ENCODE measurements at regions not wholly inside any gene's neighbourhood (a gene's known extent, or its start where the extent isn't known, plus 50 kb on each side); places are given as distances from the start of the nearest gene placed in this dataset.

DNA sequence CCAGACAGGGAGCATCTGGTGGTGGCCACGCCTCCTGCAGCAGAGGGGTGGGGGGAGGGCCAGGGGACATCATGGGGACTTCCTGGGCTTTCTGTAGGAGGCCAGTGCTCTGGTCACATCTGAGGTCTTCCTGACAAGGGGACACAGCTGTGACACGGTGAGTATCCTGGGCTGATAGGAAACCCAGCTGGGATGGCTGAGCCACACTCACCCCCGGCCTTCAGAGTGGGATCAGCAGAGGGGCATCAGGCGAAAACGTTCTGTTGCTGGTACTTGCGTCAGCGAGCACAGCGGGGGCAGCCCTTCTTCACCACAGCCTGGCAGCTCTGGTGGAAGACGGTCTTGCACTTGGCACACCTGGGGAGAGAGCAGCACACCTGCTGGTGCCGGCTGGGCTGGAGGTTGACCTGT lies 122.9 kb upstream of the SMURF2 start:
- Histone ChIP-seq H3F3A (replicated peaks; ENCODE audit: low read depth) (no peaks in the 10 kb centered on the region), H4K20me1 (replicated peaks; ENCODE audit: insufficient read depth) (no peaks in the 10 kb centered on the region), H3K27me3 (ENCODE audit: insufficient read depth) (peaks cover 26% of the 10 kb centered on the region), H2AFZ (no peak overlapping the region), H3K4me2 (no peak overlapping the region), H3K79me2 (replicated peaks; ENCODE audit: insufficient read depth) (no peaks in the 10 kb centered on the region), H3K9me2 (ENCODE audit: insufficient read depth) (no peaks in the 10 kb centered on the region), H3K4me3 (no peak overlapping the region), H3K27ac (ENCODE audit: low read depth) (no peak overlapping the region), H3K36me3 (ENCODE audit: insufficient read depth) (no peaks in the 10 kb centered on the region), H3K4me1 (ENCODE audit: insufficient read depth) (0 out of 2 replicates have a peak, but pooled peaks cover 3% of the 10 kb centered on the region)
- TF ChIP-seq, protein P1, sequence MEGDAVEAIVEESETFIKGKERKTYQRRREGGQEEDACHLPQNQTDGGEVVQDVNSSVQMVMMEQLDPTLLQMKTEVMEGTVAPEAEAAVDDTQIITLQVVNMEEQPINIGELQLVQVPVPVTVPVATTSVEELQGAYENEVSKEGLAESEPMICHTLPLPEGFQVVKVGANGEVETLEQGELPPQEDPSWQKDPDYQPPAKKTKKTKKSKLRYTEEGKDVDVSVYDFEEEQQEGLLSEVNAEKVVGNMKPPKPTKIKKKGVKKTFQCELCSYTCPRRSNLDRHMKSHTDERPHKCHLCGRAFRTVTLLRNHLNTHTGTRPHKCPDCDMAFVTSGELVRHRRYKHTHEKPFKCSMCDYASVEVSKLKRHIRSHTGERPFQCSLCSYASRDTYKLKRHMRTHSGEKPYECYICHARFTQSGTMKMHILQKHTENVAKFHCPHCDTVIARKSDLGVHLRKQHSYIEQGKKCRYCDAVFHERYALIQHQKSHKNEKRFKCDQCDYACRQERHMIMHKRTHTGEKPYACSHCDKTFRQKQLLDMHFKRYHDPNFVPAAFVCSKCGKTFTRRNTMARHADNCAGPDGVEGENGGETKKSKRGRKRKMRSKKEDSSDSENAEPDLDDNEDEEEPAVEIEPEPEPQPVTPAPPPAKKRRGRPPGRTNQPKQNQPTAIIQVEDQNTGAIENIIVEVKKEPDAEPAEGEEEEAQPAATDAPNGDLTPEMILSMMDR (conservative IDR thresholded peaks at IDR 0.05; ENCODE audit: low read depth in 2 of 2): no peak
- no peak for TF ChIP-seq EZH2phosphoT487 (IDR thresholded peaks at IDR 0.05; ENCODE audit: unreplicated experiment)
- no peak for TF ChIP-seq NANOG (IDR thresholded peaks at IDR 0.05; ENCODE audit: borderline replicate concordance)
- TF ChIP-seq ZNF114 (CRISPR knock-in tag; IDR thresholded peaks at IDR 0.05): no peak
- TF ChIP-seq, protein P2, sequence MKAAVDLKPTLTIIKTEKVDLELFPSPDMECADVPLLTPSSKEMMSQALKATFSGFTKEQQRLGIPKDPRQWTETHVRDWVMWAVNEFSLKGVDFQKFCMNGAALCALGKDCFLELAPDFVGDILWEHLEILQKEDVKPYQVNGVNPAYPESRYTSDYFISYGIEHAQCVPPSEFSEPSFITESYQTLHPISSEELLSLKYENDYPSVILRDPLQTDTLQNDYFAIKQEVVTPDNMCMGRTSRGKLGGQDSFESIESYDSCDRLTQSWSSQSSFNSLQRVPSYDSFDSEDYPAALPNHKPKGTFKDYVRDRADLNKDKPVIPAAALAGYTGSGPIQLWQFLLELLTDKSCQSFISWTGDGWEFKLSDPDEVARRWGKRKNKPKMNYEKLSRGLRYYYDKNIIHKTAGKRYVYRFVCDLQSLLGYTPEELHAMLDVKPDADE (IDR thresholded peaks at IDR 0.05): no peak
- TF ChIP-seq POLR2AphosphoS5 (IDR thresholded peaks at IDR 0.05; ENCODE audit: low read depth): no peak
- TF ChIP-seq, protein P3, sequence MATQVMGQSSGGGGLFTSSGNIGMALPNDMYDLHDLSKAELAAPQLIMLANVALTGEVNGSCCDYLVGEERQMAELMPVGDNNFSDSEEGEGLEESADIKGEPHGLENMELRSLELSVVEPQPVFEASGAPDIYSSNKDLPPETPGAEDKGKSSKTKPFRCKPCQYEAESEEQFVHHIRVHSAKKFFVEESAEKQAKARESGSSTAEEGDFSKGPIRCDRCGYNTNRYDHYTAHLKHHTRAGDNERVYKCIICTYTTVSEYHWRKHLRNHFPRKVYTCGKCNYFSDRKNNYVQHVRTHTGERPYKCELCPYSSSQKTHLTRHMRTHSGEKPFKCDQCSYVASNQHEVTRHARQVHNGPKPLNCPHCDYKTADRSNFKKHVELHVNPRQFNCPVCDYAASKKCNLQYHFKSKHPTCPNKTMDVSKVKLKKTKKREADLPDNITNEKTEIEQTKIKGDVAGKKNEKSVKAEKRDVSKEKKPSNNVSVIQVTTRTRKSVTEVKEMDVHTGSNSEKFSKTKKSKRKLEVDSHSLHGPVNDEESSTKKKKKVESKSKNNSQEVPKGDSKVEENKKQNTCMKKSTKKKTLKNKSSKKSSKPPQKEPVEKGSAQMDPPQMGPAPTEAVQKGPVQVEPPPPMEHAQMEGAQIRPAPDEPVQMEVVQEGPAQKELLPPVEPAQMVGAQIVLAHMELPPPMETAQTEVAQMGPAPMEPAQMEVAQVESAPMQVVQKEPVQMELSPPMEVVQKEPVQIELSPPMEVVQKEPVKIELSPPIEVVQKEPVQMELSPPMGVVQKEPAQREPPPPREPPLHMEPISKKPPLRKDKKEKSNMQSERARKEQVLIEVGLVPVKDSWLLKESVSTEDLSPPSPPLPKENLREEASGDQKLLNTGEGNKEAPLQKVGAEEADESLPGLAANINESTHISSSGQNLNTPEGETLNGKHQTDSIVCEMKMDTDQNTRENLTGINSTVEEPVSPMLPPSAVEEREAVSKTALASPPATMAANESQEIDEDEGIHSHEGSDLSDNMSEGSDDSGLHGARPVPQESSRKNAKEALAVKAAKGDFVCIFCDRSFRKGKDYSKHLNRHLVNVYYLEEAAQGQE (IDR thresholded peaks at IDR 0.05; ENCODE audit: unreplicated experiment): no peak
- TF ChIP-seq CREB1 (CRISPR knock-in tag; IDR thresholded peaks at IDR 0.05; ENCODE audit: low read depth): no peak
- TF ChIP-seq STAT1 (IDR thresholded peaks at IDR 0.05; ENCODE audit: unreplicated experiment): no peak
- TF ChIP-seq, protein P4, sequence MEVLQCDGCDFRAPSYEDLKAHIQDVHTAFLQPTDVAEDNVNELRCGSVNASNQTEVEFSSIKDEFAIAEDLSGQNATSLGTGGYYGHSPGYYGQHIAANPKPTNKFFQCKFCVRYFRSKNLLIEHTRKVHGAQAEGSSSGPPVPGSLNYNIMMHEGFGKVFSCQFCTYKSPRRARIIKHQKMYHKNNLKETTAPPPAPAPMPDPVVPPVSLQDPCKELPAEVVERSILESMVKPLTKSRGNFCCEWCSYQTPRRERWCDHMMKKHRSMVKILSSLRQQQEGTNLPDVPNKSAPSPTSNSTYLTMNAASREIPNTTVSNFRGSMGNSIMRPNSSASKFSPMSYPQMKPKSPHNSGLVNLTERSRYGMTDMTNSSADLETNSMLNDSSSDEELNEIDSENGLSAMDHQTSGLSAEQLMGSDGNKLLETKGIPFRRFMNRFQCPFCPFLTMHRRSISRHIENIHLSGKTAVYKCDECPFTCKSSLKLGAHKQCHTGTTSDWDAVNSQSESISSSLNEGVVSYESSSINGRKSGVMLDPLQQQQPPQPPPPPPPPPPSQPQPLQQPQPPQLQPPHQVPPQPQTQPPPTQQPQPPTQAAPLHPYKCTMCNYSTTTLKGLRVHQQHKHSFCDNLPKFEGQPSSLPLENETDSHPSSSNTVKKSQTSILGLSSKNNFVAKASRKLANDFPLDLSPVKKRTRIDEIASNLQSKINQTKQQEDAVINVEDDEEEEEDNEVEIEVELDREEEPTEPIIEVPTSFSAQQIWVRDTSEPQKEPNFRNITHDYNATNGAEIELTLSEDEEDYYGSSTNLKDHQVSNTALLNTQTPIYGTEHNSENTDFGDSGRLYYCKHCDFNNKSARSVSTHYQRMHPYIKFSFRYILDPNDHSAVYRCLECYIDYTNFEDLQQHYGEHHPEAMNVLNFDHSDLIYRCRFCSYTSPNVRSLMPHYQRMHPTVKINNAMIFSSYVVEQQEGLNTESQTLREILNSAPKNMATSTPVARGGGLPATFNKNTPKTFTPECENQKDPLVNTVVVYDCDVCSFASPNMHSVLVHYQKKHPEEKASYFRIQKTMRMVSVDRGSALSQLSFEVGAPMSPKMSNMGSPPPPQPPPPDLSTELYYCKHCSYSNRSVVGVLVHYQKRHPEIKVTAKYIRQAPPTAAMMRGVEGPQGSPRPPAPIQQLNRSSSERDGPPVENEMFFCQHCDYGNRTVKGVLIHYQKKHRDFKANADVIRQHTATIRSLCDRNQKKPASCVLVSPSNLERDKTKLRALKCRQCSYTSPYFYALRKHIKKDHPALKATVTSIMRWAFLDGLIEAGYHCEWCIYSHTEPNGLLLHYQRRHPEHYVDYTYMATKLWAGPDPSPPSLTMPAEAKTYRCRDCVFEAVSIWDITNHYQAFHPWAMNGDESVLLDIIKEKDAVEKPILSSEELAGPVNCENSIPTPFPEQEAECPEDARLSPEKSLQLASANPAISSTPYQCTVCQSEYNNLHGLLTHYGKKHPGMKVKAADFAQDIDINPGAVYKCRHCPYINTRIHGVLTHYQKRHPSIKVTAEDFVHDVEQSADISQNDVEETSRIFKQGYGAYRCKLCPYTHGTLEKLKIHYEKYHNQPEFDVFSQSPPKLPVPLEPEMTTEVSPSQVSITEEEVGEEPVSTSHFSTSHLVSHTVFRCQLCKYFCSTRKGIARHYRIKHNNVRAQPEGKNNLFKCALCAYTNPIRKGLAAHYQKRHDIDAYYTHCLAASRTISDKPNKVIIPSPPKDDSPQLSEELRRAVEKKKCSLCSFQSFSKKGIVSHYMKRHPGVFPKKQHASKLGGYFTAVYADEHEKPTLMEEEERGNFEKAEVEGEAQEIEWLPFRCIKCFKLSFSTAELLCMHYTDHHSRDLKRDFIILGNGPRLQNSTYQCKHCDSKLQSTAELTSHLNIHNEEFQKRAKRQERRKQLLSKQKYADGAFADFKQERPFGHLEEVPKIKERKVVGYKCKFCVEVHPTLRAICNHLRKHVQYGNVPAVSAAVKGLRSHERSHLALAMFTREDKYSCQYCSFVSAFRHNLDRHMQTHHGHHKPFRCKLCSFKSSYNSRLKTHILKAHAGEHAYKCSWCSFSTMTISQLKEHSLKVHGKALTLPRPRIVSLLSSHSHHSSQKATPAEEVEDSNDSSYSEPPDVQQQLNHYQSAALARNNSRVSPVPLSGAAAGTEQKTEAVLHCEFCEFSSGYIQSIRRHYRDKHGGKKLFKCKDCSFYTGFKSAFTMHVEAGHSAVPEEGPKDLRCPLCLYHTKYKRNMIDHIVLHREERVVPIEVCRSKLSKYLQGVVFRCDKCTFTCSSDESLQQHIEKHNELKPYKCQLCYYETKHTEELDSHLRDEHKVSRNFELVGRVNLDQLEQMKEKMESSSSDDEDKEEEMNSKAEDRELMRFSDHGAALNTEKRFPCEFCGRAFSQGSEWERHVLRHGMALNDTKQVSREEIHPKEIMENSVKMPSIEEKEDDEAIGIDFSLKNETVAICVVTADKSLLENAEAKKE (CRISPR knock-in tag; IDR thresholded peaks at IDR 0.05): no peak
- no peak for TF ChIP-seq JUNB (IDR thresholded peaks at IDR 0.05; ENCODE audit: unreplicated experiment)
- TF ChIP-seq EZH2 (IDR thresholded peaks at IDR 0.05; ENCODE audit: low read depth, unreplicated experiment): no peak
- TF ChIP-seq ZNF331 (CRISPR knock-in tag; IDR thresholded peaks at IDR 0.05; ENCODE audit: low read depth): no peak
- DNase-seq (ENCODE audit: low spot score) (no peak), ATAC-seq (peak; percentile 15; the same call in 2 of the 3 replicates)
- H3K27me3 Mint-ChIP-seq (ENCODE audit: insufficient read depth, low read depth, poor library complexity): peaks cover 24% of the 10 kb centered on the region
- H3K4me3 Mint-ChIP-seq: no peak overlapping the region
- no peaks in the 10 kb centered on the region for H3K9me3 Mint-ChIP-seq
- H3K27ac Mint-ChIP-seq: peak overlapping the region; percentile 60; the same call in 1 of the 2 replicates
- H3K36me3 Mint-ChIP-seq (ENCODE audit: low read depth): no peaks in the 10 kb centered on the region
- H3K4me1 Mint-ChIP-seq: peaks cover 17% of the 10 kb centered on the region

All from GM23338 (cell line).